Amniotic epithelial cell (primary cell): ENCODE measurements at regions not wholly inside any gene's neighbourhood (a gene's known extent, or its start where the extent isn't known, plus 50 kb on each side); places are given as distances from the start of the nearest gene placed in this dataset.
"Not testable (repeated sequence)": the region's sequence is repeated elsewhere in the genome, so short reads cannot be mapped to it uniquely, and the experiment has no call there.

Source experiments
- DNase-seq: peaks from one replicate; pipeline ENCODE4 v3.0.0-alpha.2; 2010; ENCODE audit warnings: low read depth

DNA sequence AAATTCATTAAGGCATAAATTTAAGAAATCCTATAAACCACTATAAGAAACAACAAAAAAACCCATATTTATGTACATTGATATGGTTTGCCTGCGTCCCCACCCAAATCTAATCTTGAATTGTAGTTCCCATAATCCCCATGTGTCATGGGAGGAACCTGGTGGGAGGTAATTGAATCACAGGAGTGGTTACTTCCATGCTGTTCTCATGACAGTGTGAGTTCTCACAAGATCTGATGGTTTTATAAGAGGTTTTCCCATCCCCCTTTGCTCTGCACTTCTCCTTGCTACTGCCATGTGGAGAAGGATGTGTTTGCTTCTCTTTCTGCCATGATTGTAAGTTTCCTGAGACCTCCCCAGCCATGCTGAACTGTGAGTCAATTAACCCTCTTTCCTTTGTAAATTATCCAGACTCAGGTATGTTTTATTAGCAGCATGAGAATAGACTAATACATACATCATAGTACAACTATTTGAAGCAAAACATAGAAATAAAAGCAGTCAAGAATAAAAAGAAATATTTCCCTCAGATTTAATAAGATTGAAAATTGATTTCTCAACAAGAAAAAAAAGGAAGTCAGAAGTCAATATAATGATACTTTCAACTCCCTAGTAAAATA, 209.0 kb upstream of the GPC6 start:
- peak; percentile 17 for DNase-seq

- no peak for DNase-seq
These were observed 202.7 kb upstream of the GPC6 start for GRCh38 chr13:93023929-93024328.

GRCh38 chr13:93025984-93026383, 200.6 kb upstream of the GPC6 start:
- DNase-seq, result no peak

GRCh38 chr13:93029536-93029935, 197.1 kb upstream of the GPC6 start:
- peak; percentile 10 for DNase-seq

- no peak for DNase-seq
These were observed 190.2 kb upstream of the GPC6 start for GRCh38 chr13:93036380-93036779.

GRCh38 chr13:93037780-93038179, 188.8 kb upstream of the GPC6 start:
- no peak for DNase-seq

DNA sequence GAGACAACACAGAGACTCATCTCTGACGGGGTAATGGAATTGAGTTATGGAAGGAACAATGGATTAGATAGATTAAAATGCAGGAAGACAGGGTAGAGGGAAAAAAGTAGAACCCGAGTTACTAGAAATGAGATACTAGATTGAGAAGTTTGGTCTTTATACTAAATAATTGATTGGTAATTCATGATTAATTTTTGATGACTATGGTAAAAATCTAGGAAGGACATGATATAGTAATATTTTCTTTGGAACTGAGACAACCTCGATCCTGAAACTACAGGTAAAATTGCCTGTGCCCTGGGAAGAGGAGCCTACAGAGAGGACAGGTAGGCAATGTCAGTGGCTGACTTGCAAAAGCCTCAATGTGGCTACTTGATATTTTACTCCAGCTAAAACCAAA, 188.4 kb upstream of the GPC6 start:
- DNase-seq, result no peak

DNA sequence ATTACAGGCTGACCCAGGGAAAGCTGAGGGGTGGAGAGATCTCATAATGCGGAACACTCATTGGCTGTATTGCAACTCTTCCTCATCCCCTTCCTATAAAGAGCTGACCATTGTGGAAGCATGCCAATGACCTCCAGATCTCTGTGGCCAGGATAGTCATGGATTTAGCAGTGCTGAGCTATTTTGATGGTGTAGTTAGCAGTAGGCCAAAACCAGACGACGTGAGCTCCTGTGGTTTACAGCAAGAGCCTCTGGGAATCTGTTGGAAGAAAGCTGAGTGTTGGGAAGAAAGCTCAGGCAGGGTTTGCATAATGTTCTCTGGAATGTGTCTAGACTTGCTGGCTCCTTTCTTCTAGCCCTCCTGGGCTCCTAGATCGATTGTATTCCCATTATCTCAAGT, 187.5 kb upstream of the GPC6 start:
- DNase-seq, result peak; percentile 69

GRCh38 chr13:93041566-93041965, 185.0 kb upstream of the GPC6 start:
- not testable (repeated sequence) for DNase-seq

GRCh38 chr13:93045836-93046235, 180.8 kb upstream of the GPC6 start:
- DNase-seq, result peak; percentile 47

- DNase-seq, result no peak
These were observed 171.4 kb upstream of the GPC6 start for GRCh38 chr13:93055233-93055632.

DNA sequence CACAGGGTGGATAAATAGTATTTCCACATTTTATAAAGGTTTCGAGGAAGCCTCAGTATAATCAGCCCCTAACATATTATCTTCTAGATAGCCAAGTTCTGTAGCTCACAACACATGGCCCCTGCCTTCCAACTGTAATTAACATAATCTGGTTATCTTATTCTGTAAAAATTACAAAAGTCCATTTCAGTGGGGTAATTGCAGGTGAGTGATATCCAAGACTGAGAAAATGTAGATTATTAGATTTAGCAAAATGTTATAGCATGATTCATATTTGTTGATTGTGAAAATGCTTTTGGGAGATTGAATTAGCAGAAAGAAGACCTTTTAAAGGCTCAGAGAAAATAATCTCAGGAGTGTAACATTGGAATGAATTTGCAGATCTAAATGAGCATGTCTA, 168.3 kb upstream of the GPC6 start:
- DNase-seq, result no peak

- no peak for DNase-seq
These were observed 166.5 kb upstream of the GPC6 start for GRCh38 chr13:93060144-93060543.

DNA sequence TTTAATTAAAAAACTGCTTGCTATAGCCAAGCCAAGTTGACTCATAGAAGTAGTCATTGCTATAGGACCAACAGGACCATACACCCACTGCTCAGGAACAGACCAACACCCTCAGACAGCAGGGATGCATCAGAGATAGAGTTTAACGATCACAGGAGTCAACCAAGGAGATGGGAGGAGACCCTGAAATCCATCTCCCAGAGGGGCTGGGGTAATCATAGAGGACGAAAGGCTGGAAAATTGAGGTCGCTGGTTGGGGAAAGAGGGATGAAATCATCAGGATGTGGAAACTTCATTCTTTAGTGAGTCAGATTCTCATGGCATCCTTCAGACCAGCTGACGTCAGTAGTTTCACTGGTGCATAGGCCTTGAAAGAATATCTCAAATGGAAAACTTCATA, 160.4 kb upstream of the GPC6 start:
- peak; percentile 97 for DNase-seq

GRCh38 chr13:93079294-93079693, 147.3 kb upstream of the GPC6 start:
- DNase-seq, result peak; percentile 42

- no peak for DNase-seq
These were observed 146.4 kb upstream of the GPC6 start for GRCh38 chr13:93080166-93080565.

DNA sequence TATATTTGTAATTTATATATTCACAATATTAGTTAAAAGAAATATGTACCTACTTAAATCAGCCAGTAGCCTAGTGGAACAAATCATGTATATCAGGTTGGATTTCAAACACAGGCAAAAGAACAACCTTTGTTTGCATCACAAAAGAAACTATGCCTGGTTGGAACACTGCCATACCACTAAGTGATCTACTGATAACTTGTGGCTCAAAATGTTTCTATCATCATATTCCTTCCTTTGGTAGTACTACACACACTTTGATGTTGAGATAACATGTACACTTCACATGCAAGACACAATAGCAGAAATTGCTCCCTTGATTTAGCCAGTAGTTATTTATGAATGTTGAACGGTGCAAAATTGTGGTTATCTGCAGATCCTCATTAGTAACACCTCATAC, 146.0 kb upstream of the GPC6 start:
- peak; percentile 93 for DNase-seq

GRCh38 chr13:93086329-93086728, 140.3 kb upstream of the GPC6 start:
- peak; percentile 84 for DNase-seq

- DNase-seq, result no peak
These were observed 127.6 kb upstream of the GPC6 start for GRCh38 chr13:93098972-93099371.

- no peak for DNase-seq
These were observed 125.3 kb upstream of the GPC6 start for GRCh38 chr13:93101226-93101734.

DNA sequence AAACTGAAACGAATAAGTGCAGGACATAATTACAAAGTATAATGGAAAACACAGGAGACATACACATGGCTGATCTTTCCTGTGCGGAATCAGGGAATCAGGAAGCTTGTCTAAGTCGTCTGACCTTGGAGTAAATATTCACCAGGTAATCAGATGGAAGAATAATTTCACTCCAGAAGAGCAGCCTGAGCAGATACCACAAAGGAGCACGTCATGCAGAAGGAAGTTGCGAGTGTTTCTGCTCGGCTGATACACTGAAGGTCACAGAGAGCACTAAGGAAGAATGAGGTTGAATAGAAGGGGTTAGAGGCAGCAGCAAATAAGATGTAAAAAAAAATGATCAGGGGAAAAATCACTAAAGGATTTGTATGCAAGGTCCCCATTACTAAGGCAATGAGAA, 122.3 kb upstream of the GPC6 start:
- no peak for DNase-seq

- peak; percentile 57 for DNase-seq
These were observed 118.5 kb upstream of the GPC6 start for GRCh38 chr13:93108111-93108601.

GRCh38 chr13:93116809-93117208, 109.8 kb upstream of the GPC6 start:
- peak; percentile 5 for DNase-seq

DNA sequence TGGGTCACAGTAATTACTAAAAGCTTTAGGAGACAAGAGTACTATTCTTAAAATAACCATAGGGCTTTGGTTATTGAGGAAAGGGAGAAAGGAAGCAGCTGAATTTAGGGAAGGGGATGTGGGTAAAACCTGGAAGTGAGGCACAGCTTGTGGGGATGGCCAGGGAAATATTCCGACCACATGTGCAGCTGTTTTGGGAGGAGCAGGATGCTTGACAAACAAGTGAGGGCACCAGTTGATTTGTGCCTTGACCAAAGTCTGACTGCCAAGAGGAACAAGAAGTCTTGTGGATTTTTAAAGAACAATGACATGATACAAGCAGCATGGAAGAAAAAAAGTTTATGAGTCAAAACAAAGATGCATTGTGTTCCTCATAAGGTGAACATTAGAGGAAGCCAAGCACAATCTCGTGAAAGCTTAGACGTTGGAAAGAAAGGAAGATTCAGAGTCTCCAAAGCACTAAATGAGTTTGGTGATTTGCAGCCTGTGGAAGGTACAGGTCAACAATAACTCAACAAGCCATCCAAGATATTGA, 108.5 kb upstream of the GPC6 start:
- no peak for DNase-seq
